GM18867 (cell line): ENCODE measurements at regions not wholly inside any gene's neighbourhood (a gene's known extent, or its start where the extent isn't known, plus 50 kb on each side); places are given as distances from the start of the nearest gene placed in this dataset.

Source experiments
- ATAC-seq: cut with Tn5 transposase; IDR thresholded peaks from one replicate; pipeline ENCODE4 v1.9.1; 2021; ENCODE audit warnings: mild to moderate bottlenecking, moderate library complexity; ENCODE audit not compliant: unreplicated experiment

- ATAC-seq: no peak
These were observed 596.8 kb upstream of the JAG1 start for GRCh38 chr20:11270566-11270965.

GRCh38 chr20:11271319-11271718, 597.5 kb upstream of the JAG1 start:
- no peak for ATAC-seq

- ATAC-seq: no peak
These were observed 598.3 kb upstream of the JAG1 start for GRCh38 chr20:11271920-11272594.

GRCh38 chr20:11274141-11274594, 600.4 kb upstream of the JAG1 start:
- peak; percentile 70 for ATAC-seq

- no peak for ATAC-seq
These were observed 601.9 kb upstream of the JAG1 start for GRCh38 chr20:11275740-11276139.

- no peak for ATAC-seq
These were observed 603.4 kb upstream of the JAG1 start for GRCh38 chr20:11277170-11277569.

GRCh38 chr20:11277858-11278257, 604.1 kb upstream of the JAG1 start:
- ATAC-seq: no peak

GRCh38 chr20:11278461-11278860, 604.7 kb upstream of the JAG1 start:
- no peak for ATAC-seq

- ATAC-seq: no peak
These were observed 607.4 kb upstream of the JAG1 start for GRCh38 chr20:11281240-11281639.

- ATAC-seq: no peak
These were observed 608.0 kb upstream of the JAG1 start for GRCh38 chr20:11281768-11282167.

GRCh38 chr20:11287126-11287525, 613.3 kb upstream of the JAG1 start:
- no peak for ATAC-seq

GRCh38 chr20:11296221-11296620, 621.5 kb upstream of the BTBD3 start:
- no peak for ATAC-seq

- no peak for ATAC-seq
These were observed 620.7 kb upstream of the BTBD3 start for GRCh38 chr20:11296951-11297350.

GRCh38 chr20:11301699-11302098, 616.0 kb upstream of the BTBD3 start:
- no peak for ATAC-seq

GRCh38 chr20:11302436-11302835, 615.3 kb upstream of the BTBD3 start:
- ATAC-seq: no peak

GRCh38 chr20:11304795-11305194, 612.9 kb upstream of the BTBD3 start:
- ATAC-seq: no peak

GRCh38 chr20:11305406-11305805, 612.3 kb upstream of the BTBD3 start:
- ATAC-seq: no peak

GRCh38 chr20:11311659-11312224, 606.0 kb upstream of the BTBD3 start:
- no peak for ATAC-seq

GRCh38 chr20:11315525-11315924, 602.2 kb upstream of the BTBD3 start:
- no peak for ATAC-seq

GRCh38 chr20:11316244-11316643, 601.4 kb upstream of the BTBD3 start:
- no peak for ATAC-seq

GRCh38 chr20:11320033-11320432, 597.7 kb upstream of the BTBD3 start:
- no peak for ATAC-seq

- ATAC-seq: no peak
These were observed 593.9 kb upstream of the BTBD3 start for GRCh38 chr20:11323816-11324215.

GRCh38 chr20:11324990-11325389, 592.7 kb upstream of the BTBD3 start:
- ATAC-seq: no peak
